T-helper 2 cell (primary cell): ENCODE measurements at regions not wholly inside any gene's neighbourhood (a gene's known extent, or its start where the extent isn't known, plus 50 kb on each side); places are given as distances from the start of the nearest gene placed in this dataset.

Experiments used
- DNase-seq, 5 experiments: peaks; one replicate each; pipeline versions ENCODE4 v3.0.0 to v3.0.0-alpha.2; 2012 to 2022

DNA sequence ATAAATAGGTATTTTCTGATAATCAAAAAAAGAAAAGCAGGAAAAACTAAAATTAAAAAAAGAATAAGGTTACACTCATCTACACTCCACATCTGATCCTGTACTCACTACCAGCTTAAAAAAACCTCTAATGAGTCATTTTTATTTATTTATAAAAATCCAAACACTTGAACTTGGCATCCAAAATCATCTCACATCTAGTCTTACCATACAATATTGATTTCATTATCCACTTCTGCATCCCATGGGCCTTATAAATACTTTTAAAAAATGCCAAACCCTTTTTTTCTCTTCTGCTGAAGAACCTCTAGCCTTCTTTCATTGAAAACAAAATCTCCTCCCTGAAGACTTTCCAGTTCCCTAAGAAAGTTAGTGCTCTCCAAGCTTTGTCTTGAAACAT, 109.7 kb downstream of the TMTC3 start:
- DNase-seq = no peak

DNA sequence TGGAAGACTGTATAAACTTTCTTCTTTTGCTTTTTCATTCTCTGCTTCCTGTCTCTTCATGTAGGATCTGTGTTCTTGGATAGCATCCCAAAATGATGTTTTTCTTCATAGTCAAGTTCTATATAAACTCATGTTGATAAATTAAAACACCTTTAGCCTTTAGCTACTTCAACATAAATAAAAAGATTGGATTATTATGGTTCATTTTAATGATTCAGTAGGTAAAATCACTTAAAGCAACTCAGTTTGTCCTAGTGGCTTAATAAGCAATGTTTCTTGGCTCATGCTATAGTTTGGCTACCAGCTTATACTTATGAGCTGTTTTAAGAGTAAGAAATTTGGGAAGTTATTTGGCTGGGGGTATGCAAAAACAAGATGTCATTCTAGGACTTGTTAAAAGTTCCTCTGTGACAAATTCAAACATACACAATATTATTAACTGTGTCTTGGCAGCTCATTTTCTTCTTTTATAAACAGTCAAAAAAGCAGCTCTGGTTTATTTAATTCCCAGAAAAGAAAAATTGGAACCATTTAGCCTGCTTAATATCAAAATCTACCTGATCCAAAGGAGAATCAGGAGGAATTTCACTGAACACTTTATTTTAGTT, 111.4 kb downstream of the TMTC3 start:
- DNase-seq = no peak

DNA sequence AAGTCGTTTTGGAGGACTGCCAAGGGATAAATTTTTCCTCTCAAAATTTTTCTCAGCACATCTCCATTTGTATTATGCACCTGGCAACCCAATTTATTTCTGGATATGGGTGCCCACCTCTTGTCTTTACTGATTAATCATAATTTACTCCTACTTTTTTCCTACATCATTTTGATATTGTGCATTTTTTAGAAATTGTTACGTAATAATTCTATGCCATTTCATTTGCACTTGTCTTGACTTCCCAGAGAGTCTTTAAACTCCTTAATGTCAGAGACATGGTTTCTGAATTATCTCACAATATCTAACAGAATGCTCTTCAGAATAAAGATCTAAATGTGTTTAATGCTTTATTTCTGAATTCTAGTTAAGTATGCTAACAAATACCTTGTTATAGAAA, 113.1 kb downstream of the TMTC3 start:
- DNase-seq = no peak

DNA sequence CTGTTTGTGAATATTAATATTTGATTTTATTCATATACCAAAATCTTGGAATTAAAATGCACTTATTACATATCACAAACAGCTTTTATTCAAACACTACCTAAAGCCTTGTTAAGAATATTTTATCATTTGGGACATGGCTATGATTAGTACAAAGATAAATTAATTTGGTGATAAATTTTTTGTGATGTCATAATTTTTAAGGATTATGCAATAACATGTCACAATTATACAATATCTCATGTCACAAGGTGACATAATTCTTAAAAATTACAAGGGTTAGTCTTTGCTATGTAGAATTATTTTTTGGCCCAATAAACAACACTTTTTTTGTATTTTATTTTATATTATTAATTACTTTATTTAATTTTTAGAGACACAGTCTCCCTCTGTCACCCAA, 113.7 kb downstream of the TMTC3 start:
- DNase-seq = no peak

DNA sequence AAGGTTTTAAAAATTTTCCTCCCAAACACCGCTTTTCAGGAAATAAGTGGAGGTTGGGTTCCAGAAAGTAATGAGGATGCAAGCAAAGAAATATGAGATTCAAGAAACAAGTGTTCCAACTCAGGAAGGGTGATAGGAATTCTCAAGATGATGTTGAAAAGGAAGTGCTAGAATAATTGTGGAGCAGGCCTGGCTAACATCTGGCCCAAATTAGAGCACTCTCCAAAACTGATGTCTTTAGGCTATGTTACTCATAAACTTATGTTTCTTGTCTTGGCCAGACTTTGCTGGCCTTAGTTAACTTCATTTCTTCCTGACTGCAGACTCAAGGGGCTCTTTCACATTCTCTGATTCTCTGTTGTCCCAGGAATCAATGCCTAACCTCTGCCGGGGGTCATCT, 116.3 kb downstream of the TMTC3 start:
- DNase-seq = no peak

DNA sequence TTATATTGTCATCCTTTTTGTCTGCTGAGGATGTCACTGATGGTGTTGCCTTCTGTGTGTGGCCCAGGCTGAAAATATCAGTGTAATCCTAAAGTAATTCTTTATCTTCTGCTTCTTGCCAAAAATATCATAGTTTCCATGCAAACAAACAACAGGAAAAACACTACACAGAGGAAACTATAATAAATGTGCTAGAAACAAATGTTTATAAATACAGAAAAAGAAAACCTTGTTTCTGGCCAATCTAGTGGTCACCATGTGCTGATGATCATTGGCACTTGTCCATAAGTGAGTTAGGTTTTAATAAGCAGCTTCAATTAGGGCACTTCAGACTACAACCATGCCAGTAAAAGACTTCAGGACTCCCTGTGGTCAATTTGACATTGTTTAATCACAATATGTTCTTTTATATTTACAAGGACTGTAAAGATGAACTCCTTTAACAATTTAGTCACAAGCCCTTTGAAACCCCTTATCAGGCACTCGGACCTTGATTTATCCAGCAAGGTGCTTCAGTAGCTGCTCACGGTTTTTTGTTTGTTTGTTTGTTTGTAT, 124.8 kb downstream of the TMTC3 start:
- DNase-seq = no peak

DNA sequence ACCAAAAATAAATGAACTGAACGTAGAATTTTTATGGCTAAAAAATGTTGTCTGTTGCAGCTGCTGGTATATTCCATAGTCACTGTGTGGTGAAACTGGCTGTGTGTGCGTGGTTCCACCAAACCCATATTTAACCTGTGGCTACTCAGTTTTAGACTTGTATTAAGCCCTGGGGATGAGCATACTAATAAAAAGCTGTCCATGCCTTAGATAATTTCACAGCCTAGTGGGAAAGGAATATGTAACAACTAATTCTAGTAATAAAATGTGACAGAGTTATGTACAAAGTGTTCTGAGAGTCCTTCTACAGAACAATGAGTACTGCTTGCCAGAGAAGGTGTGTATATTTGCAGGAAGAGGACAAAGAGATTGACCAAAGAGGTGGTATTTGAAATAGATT, 125.5 kb downstream of the TMTC3 start:
- no peak for DNase-seq

DNA sequence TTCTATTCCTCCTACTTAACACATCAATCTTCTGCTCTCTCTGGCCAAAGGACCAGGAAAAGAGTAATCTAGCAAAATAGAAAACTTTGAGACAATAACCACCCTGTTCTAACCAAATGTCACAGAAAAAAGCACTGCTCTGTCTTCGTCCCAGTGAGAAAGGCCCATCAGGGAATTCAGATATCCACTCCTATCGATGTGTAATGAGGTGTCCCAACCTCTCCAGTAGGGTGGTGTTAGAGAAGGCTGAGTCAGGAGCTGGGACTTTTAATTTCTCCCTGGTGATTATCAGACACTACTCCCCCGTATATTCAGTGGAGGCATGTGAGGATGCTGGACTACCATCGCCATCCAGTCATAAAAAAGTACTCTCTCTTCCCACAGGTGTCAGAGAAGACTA, 130.3 kb downstream of the TMTC3 start:
- no peak for DNase-seq

DNA sequence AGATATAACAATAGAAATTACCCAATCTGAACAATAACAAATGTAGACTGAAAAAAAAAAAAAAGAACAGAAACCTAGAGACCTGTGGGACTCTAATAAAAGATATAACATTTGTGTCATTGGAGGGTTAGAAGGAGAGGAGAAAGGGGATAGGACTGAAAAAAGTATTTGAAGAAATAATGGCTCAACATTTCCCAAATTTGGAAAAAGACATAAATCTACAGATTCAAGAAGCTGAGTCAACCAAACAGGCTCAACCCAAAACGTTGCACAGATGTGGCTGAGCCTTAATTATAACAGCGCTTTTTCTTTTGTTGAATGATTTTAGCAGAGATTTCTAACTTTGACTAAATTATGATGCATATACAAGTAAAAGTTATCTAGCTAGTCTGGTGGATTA, 131.3 kb downstream of the TMTC3 start:
- no peak for DNase-seq

DNA sequence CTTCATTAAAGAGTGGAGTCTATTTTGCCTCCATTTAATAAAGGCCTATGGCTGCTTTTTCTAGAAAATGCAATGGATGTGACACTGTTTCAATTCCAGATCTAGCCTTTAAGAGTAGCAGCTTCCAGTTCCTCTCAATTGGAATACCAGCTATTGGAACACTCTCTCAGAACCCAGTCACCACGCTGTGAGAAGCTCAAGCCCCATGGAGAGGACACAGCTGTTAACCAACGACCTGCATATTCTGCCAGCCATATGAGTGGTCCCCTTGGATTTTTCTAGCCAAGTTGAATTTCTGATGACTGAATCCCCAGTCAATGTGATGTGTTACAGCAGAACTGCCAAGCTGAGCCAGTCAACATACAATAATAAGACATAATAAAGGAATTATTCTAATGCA, 131.8 kb downstream of the TMTC3 start:
- DNase-seq = no peak

DNA sequence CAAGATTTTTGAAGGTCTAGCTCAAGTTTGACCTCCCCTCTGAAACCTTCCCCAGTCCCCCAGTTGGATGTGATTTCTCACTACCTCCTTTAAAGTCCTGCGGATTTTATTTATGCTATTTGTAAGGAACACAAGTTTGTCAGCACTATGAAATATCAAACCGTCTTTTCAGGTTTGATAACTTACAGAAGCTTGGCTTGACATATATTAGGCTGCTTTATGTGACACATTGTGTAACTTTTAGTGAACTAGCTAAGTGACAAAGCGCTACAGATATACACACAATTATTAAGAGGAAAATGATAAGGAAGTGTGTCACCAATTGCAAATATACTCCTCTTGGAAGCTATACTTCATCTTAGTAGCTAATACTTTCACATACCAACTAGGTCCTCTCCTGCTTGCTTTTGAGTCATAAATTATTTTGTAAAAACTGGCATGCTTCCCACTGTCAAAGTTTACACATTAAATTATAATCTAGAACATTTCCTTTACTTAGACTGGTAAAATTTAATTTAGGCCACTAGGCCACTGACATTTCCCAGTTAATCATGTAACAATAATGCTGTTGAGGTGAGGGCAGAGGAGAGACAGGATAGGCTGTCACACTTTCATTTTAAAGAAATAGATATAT, 149.5 kb downstream of the TMTC3 start:
- no peak for DNase-seq

DNA sequence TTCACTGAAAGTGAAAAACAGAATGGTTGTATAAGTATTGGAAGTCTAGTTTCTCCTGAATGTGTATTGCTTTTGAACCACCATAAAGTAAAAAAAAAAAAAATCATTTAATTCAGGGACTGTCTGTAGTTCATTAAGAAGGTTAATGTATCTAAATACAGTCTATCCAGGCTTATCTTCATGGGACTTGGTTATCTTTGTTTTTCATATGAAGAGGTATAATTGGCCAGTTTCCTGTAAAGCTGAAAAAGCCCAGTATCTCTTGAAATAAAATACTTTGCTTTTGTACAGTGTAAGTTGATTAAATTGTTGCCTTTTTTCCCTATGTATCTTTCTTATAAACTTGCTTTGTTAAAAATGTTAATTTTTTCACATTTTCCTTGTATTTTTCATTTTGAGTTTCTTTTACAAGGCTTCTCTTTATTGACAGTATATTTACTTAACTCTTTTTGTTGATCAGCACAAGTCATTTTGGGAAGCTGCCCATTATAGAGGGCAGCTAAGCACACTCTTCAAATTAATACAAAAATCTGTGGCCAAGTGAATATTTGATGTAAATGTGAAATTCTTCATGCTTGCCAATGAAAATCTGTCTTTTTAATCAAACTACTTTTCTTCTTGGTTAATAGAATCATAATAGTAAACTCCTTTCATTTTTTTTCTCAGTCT, 156.0 kb downstream of the TMTC3 start:
- no peak for DNase-seq

DNA sequence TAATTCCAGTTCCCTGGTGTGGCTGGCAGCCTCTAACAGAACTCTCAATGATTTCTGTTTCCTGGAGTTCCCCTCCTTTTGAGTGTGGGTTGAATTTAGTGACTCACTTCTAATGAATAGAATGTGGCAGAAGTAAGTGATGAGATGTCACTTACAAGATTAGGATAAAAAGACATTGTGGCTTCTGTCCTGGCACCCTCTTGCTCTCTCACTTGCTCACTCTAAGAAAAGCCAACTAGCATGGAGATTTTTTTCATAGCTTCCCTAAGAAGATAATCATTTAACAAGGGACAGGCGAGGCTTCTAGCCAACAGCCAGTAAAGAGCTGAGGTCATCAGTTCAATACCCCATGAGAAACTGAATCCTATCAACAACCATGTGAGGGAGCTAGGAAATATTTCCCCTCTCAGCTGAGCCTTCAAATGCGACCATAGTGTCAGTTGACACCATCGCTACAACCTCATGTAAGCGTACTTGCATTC, 156.7 kb downstream of the TMTC3 start:
- DNase-seq = peak in 1 of 5 experiments; percentile 78

DNA sequence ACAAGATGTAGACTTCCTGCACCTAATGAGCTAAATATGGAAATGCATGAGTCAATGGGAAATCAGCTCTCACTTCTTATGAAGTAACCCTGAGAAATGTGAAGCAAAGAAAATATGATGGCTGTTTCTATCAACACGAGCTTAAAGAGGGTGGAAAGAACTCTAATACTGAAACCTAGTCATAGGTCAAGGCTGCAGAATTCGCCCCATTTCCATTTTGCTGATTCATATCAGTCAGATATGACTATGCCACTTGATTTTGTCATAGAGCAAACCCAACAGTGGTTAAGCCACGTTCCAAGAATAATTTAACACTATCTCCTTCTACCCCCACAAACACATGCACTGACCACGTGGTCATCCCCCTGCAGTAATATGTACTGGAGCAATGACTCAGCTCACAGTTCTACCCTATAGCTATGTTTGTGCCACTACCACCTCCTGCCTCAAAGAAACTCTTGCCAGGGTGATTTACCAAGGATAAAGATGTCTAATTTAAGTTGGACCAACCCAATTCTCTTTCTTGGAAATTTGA, 157.5 kb downstream of the TMTC3 start:
- DNase-seq = peak in 2 of 5 experiments; percentile 1 to 96

DNA sequence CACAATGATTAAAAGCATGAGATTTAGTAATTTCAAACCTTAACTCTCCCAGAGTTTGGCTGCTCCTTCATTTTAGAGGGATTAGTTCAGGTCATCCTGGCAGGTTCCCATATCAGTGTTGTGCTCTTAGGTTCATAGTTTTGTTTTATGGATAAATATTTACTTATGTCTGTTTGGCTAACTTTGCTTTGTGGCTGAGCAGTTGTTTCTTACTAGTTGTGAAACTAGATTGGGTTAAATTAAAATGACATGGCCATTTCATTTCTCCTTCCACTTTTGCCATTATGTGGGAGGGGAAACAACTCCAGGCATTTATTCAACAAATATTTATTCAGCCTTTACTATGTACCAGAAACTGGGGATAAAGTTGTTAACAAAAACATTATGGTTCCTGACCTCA, 158.8 kb downstream of the TMTC3 start:
- DNase-seq = peak in 1 of 5 experiments; percentile 7

DNA sequence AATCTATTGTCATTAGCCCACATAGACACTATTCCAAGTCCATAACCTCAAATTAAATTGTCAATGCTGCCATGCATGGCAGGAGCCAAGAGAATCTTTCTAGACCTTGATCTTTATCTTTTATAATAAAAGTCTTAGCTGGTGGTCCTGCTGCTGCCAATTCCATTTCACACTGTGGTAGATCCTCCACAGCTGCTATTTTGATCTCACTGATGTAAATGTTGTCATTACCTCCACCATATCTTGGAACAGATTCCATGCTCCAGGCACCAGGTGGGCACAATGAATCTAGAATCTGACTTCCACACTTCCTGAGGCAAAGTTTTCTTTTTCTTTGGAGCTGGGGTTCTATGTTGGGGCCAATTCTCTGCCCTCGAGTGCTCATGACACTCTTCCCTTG, 161.2 kb downstream of the TMTC3 start:
- no peak for DNase-seq

DNA sequence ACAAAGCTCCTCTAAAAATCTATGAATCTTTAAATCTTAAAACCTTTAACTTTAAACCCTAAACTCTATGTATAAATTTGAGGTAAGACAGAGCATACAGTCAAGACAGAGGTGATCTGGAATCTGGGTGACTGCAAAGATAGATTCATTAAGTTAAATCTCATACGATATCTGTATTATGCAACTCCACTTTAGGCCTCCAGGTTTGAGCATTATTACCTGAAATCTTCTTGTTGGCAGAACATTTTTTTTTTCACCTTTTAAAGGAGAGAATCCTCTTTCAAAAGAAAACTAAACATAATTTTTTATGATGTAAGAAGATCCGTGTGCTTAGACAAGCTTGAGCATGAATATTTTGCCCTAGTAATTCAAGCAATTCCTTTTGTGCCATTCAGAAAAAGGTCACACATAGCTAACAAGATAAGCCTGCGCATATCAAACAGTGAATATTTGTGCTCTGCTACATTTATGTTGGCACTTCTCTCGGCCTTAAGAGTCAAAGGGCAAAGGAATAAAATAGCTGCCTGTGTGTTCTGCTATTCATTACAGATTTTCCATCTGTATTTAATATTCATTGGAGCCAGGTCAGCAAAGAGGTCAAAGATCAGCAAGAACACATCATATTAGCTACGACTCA, 163.3 kb downstream of the TMTC3 start:
- DNase-seq = no peak

DNA sequence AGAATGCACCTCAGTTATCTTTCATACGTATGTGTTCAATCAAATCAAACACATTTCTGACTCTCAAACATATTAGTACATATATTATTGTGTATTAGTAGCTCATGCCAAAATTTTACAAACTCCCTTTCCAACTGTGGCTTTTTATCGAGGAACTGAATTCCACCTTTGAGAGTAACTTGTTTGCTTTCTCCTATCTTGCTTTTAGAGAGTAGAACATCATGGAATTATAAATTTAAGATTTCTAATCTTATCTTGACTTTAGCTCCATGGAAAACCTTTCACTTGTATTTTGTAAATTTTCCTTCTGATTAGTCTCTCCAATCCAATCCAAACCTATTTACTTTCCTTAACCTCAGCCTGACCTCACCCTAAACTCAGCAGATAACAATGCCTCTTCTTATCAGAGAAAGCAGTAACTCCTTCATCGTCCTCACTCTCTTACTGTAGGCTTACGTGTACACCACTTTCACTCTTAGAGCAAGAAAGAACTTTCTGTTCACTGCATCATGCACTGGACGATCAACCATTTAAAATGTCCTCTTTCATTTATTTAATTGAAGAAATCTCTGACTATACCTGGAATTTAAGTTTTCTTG, 164.5 kb downstream of the TMTC3 start:
- DNase-seq = peak in 1 of 5 experiments; percentile 32

DNA sequence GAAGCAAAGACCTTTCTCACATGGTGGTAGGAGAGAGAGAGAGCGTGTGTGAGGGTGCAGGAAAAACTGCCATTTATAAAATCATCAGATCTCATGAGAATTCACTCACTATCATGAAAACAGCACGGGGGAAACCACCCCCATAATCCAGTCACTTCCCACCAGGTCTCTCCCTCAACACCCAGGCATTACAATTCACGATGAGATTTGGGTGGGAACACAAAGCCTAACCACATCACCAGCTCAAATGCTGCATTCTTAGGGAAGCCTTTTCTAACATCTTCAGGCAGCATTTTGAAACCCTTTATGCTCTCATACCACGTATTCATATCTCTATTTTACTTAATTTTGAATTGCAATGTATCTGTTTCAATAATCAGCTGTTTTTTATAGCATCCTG, 165.9 kb downstream of the TMTC3 start:
- DNase-seq = no peak

DNA sequence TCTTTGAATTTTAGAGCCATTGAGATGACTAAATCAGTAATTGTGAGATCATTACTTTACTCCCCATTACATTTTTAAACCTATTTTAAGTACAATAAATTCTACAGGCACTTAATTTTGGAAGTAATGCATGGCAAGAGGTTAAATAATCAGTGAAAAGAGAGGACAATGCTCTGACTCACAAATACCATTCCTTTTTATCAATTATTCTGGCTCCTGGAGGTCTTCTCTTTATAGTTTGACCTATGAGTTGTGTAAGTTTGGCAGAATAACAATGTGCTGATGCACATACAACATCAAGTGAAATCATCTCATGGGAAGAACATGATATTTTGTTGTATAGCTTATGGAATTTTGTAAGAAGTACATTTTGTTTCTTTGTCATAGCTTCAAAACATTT, 166.7 kb downstream of the TMTC3 start:
- DNase-seq = no peak

DNA sequence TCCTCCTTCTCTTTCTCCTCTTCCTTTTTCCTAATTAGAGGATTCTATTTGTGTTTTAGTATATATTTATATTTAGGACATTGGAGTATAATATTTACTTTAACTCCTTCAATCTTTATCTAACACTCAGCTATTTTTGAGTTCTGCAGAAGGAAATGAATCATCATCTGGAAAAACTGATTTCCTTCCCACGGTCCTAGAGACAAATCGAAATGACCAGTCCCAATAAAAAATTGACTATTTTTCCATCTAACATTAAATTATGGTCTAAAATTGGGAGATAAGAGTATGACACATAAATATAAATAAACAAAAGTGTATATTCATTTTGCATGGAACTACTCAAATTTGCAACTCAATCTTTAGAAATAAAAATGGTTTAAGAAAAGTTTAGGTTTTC, 167.4 kb downstream of the TMTC3 start:
- no peak for DNase-seq

DNA sequence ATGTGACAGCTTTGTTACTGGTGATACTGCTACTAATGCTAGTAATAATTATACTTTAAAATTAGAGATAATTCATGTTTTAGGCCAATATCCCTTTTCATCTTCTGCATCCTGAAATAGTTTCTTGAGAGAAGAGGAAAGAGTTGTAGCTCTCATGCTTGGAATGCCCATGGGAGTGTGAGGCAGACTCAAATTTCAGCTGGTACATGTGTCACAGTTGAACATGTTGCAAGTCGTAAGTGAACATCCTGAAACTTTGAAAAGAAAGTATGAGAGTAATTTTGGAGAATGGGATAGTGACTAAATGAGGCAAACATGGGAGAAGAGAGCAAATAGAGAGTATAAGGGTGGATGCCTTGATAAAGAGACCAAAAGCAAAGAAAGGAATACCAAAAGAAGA, 168.0 kb downstream of the TMTC3 start:
- DNase-seq = no peak

DNA sequence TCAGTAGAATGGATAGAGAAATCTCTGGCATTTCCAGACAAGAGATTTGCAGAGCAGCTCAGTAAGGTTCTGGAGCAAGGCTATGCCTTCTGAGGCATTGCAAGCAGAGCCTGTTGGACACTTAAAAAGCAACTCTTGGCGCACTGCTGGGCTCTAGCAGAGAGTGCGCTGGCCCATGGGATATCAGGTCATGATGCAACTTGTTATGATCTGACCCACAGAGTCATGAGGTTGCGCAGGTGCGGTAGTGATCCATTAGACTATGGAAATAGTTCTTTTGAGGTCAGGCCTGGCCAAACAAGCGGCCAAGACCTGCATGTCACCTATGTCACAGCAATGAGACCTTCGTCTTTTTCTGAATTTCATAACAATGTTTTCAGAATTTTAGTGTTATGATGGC, 168.6 kb downstream of the TMTC3 start:
- DNase-seq = no peak
